Large intestine (tissue), 3 donors: ENCODE measurements at regions not wholly inside any gene's neighbourhood (a gene's known extent, or its start where the extent isn't known, plus 50 kb on each side); places are given as distances from the start of the nearest gene placed in this dataset.
"Not testable (repeated sequence)": the region's sequence is repeated elsewhere in the genome, so short reads cannot be mapped to it uniquely, and the experiment has no call there.

Experiments used
- DNase-seq, 2 donors: peaks; one replicate each; pipeline versions ENCODE4 v3.0.0 to v3.0.0-alpha.2; 2013
- H3K27ac ChIP-seq: one replicate; pipeline ENCODE4 v1.5.1; 2013; ENCODE audit warnings: low read length
- H3K27me3 ChIP-seq: 2 replicates; pipeline ENCODE4 v1.6.1; 2013; ENCODE audit warnings: low read length; ENCODE audit not compliant: control insufficient read depth, insufficient read depth
- H3K36me3 ChIP-seq: 2 replicates; pipeline ENCODE4 v1.6.1; 2013; ENCODE audit warnings: low read length; ENCODE audit not compliant: control insufficient read depth, insufficient read depth
- H3K4me1 ChIP-seq: one replicate; pipeline ENCODE4 v1.6.1; 2013; ENCODE audit warnings: low read length; ENCODE audit not compliant: control insufficient read depth, insufficient read depth
- H3K4me3 ChIP-seq: one replicate; pipeline ENCODE4 v1.5.1; 2013; ENCODE audit warnings: low read length
- H3K9me3 ChIP-seq: one replicate; pipeline ENCODE4 v1.6.1; 2013; ENCODE audit warnings: mild to moderate bottlenecking, low read depth, low read length, moderate library complexity; ENCODE audit not compliant: control insufficient read depth
- WGBS: methylation state at CpG from one replicate; pipeline ENCODE4 v1.1.5; 2013; ENCODE audit warnings: low lambda C conversion rate; ENCODE audit not compliant: insufficient coverage; 5-methylcytosine and 5-hydroxymethylcytosine counted together

GRCh38 chr10:4622384-4622783, 203.6 kb upstream of the AKR1E2 start:
- DNase-seq: no peak
- Histone ChIP-seq H3K4me1 (no peaks in the 10 kb centered on the region), H3K27me3 (no peaks in the 10 kb centered on the region), H3K4me3 (no peak overlapping the region), H3K9me3 (no peaks in the 10 kb centered on the region), H3K36me3 (no peaks in the 10 kb centered on the region), H3K27ac (no peak overlapping the region)
- no CpG with 5 or more reads among the region's 2 CpGs for WGBS

GRCh38 chr10:4617589-4617988, 208.4 kb upstream of the AKR1E2 start:
- no CpG with 5 or more reads among the region's 1 CpG for WGBS
- no peak for DNase-seq
- no peaks in the 10 kb centered on the region for H3K27me3 ChIP-seq

GRCh38 chr10:4615042-4615441, 211.0 kb upstream of the AKR1E2 start:
- no CpG with 5 or more reads among the region's 1 CpG for WGBS

More at GRCh38 chr10:4617589-4617988, 208.4 kb upstream of the AKR1E2 start:
- Histone ChIP-seq H3K9me3 (no peaks in the 10 kb centered on the region), H3K36me3 (no peaks in the 10 kb centered on the region), H3K27ac (no peak overlapping the region), H3K4me3 (no peak overlapping the region), H3K4me1 (no peaks in the 10 kb centered on the region)

GRCh38 chr10:4609251-4609650, 216.8 kb upstream of the AKR1E2 start:
- Histone ChIP-seq H3K9me3 (no peaks in the 10 kb centered on the region), H3K4me1 (no peaks in the 10 kb centered on the region), H3K27me3 (no peaks in the 10 kb centered on the region), H3K4me3 (no peak overlapping the region), H3K36me3 (no peaks in the 10 kb centered on the region), H3K27ac (no peak overlapping the region)
- DNase-seq: no peak
- WGBS: 90% methylated on average over 1 of the region's 1 CpG

More at GRCh38 chr10:4615042-4615441, 211.0 kb upstream of the AKR1E2 start:
- no peak overlapping the region for H3K27ac ChIP-seq
- no peaks in the 10 kb centered on the region for H3K36me3 ChIP-seq
- DNase-seq: no peak
- no peak overlapping the region for H3K4me3 ChIP-seq
- H3K9me3 ChIP-seq: no peaks in the 10 kb centered on the region
- no peaks in the 10 kb centered on the region for H3K4me1 ChIP-seq
- no peaks in the 10 kb centered on the region for H3K27me3 ChIP-seq

GRCh38 chr10:4607681-4608080, 218.3 kb upstream of the AKR1E2 start:
- no peaks in the 10 kb centered on the region for H3K4me1 ChIP-seq
- no CpG with 5 or more reads among the region's 13 CpGs for WGBS
- H3K36me3 ChIP-seq: no peaks in the 10 kb centered on the region
- H3K4me3 ChIP-seq: no peak overlapping the region
- no peaks in the 10 kb centered on the region for H3K27me3 ChIP-seq
- H3K27ac ChIP-seq: no peak overlapping the region
- no peak for DNase-seq
- no peaks in the 10 kb centered on the region for H3K9me3 ChIP-seq

- Histone ChIP-seq H3K4me3 (no peak overlapping the region), H3K9me3 (no peaks in the 10 kb centered on the region), H3K27me3 (no peaks in the 10 kb centered on the region), H3K27ac (no peak overlapping the region), H3K4me1 (no peaks in the 10 kb centered on the region), H3K36me3 (no peaks in the 10 kb centered on the region)
- WGBS: 80% methylated on average over 1 of the region's 6 CpGs
- no peak for DNase-seq
Observed at GRCh38 chr10:4606856-4607636, 219.0 kb upstream of the AKR1E2 start.

- Histone ChIP-seq H3K4me3 (no peak overlapping the region), H3K36me3 (no peaks in the 10 kb centered on the region), H3K9me3 (no peaks in the 10 kb centered on the region), H3K27ac (no peak overlapping the region), H3K4me1 (no peaks in the 10 kb centered on the region), H3K27me3 (no peaks in the 10 kb centered on the region)
- 76% methylated on average over 2 of the region's 7 CpGs for WGBS
- no peak for DNase-seq
Observed at GRCh38 chr10:4602764-4603491, 223.1 kb upstream of the AKR1E2 start.

- no CpG with 5 or more reads among the region's 2 CpGs for WGBS
- no peaks in the 10 kb centered on the region for H3K27me3 ChIP-seq
- no peak overlapping the region for H3K4me3 ChIP-seq
- H3K4me1 ChIP-seq: no peaks in the 10 kb centered on the region
- H3K36me3 ChIP-seq: no peaks in the 10 kb centered on the region
- H3K27ac ChIP-seq: no peak overlapping the region
- DNase-seq: no peak
- H3K9me3 ChIP-seq: no peaks in the 10 kb centered on the region
Observed at GRCh38 chr10:4599471-4599870, 226.5 kb upstream of the AKR1E2 start.

- not testable (repeated sequence) for H3K4me1 ChIP-seq, H3K36me3 ChIP-seq, DNase-seq, H3K27me3 ChIP-seq, H3K4me3 ChIP-seq, H3K9me3 ChIP-seq, H3K27ac ChIP-seq
- WGBS: no CpG with 5 or more reads among the region's 2 CpGs
Observed at GRCh38 chr10:4597898-4598297, 228.1 kb upstream of the AKR1E2 start.

- Histone ChIP-seq H3K27me3 (no peaks in the 10 kb centered on the region), H3K36me3 (no peaks in the 10 kb centered on the region), H3K4me1 (no peaks in the 10 kb centered on the region), H3K4me3 (no peak overlapping the region), H3K27ac (no peak overlapping the region), H3K9me3 (no peaks in the 10 kb centered on the region)
- WGBS: no CpG with 5 or more reads among the region's 1 CpG
- DNase-seq: no peak
Observed at GRCh38 chr10:4596951-4597350, 229.1 kb upstream of the AKR1E2 start.
